H9 (cell line): ENCODE measurements at regions not wholly inside any gene's neighbourhood (a gene's known extent, or its start where the extent isn't known, plus 50 kb on each side); places are given as distances from the start of the nearest gene placed in this dataset.
"Not testable (repeated sequence)": the region's sequence is repeated elsewhere in the genome, so short reads cannot be mapped to it uniquely, and the experiment has no call there.

Experiments
- DNase-seq: peaks from one replicate; pipeline ENCODE4 v3.0.0-alpha.2; 2017
- H2AFZ ChIP-seq: one replicate; pipeline ENCODE4 v1.6.1; 2013; ENCODE audit warnings: mild to moderate bottlenecking, low read length, control low read depth, moderate library complexity
- H2AK5ac ChIP-seq: 2 replicates; pipeline ENCODE4 v1.6.1; 2013; ENCODE audit warnings: low read length, control low read depth, mixed read lengths; ENCODE audit not compliant: insufficient read length
- H2BK120ac ChIP-seq: one replicate; pipeline ENCODE4 v1.6.1; 2013; ENCODE audit warnings: low read depth, mild to moderate bottlenecking, low read length, control low read depth, inconsistent platforms; ENCODE audit not compliant: poor library complexity, severe bottlenecking
- H2BK12ac ChIP-seq: 2 replicates; pipeline ENCODE4 v1.6.1; 2013; ENCODE audit warnings: low read length, control low read depth, mixed read lengths, low read depth; ENCODE audit not compliant: insufficient read length
- H2BK15ac ChIP-seq: 2 replicates; pipeline ENCODE4 v1.6.1; 2013; ENCODE audit warnings: low read depth, low read length, control low read depth
- H2BK20ac ChIP-seq: one replicate; pipeline ENCODE4 v1.6.1; 2013; ENCODE audit warnings: low read depth, mild to moderate bottlenecking, low read length, control low read depth, inconsistent platforms; ENCODE audit not compliant: poor library complexity, severe bottlenecking
- H2BK5ac ChIP-seq: 2 replicates; pipeline ENCODE4 v1.6.1; 2013; ENCODE audit warnings: low read length, control low read depth, mixed read lengths; ENCODE audit not compliant: insufficient read length
- H3K14ac ChIP-seq: 2 replicates; pipeline ENCODE4 v1.6.1; 2013; ENCODE audit warnings: low read length, control low read depth; ENCODE audit not compliant: insufficient read depth
- H3K18ac ChIP-seq: 2 replicates; pipeline ENCODE4 v1.6.1; 2013; ENCODE audit warnings: low read depth, mild to moderate bottlenecking, mixed read lengths, low read length, control low read depth; ENCODE audit not compliant: insufficient read length
- H3K23ac ChIP-seq: 2 replicates; pipeline ENCODE4 v1.6.1; 2013; ENCODE audit warnings: low read length, control low read depth, mixed read lengths, low read depth; ENCODE audit not compliant: insufficient read length
- H3K23me2 ChIP-seq: 2 replicates; pipeline ENCODE4 v1.6.1; 2013; ENCODE audit warnings: low read depth, mild to moderate bottlenecking, mixed read lengths, low read length, control low read depth; ENCODE audit not compliant: insufficient read length, poor library complexity, severe bottlenecking
- H3K27ac ChIP-seq: 2 replicates; pipeline ENCODE4 v1.5.1; 2013; ENCODE audit warnings: low read length, control low read depth, mixed read lengths, low read depth; ENCODE audit not compliant: insufficient read length
- H3K27me3 ChIP-seq: 2 replicates; pipeline ENCODE4 v1.6.1; 2013; ENCODE audit warnings: low read length, control low read depth, inconsistent platforms; ENCODE audit not compliant: insufficient read depth
- H3K4ac ChIP-seq: 2 replicates; pipeline ENCODE4 v1.6.1; 2013; ENCODE audit warnings: low read depth, mild to moderate bottlenecking, control low read depth, inconsistent platforms, low read length, moderate library complexity
- H3K4me1 ChIP-seq: 2 replicates; pipeline ENCODE4 v1.6.1; 2013; ENCODE audit warnings: low read length, control low read depth, inconsistent platforms; ENCODE audit not compliant: insufficient read depth
- H3K4me2 ChIP-seq: 2 replicates; pipeline ENCODE4 v1.6.1; 2013; ENCODE audit warnings: low read length, control low read depth, mixed read lengths; ENCODE audit not compliant: insufficient read length, insufficient read depth
- H3K56ac ChIP-seq: 2 replicates; pipeline ENCODE4 v1.6.1; 2013; ENCODE audit warnings: low read depth, mild to moderate bottlenecking, mixed read lengths, low read length, control low read depth; ENCODE audit not compliant: insufficient read length
- H3K79me1 ChIP-seq: 2 replicates; pipeline ENCODE4 v1.6.1; 2013; ENCODE audit warnings: low read depth, mild to moderate bottlenecking, moderate library complexity, low read length, control low read depth, inconsistent platforms; ENCODE audit not compliant: insufficient read depth, poor library complexity, severe bottlenecking
- H3K79me2 ChIP-seq: 2 replicates; pipeline ENCODE4 v1.6.1; 2013; ENCODE audit warnings: low read length, control low read depth, inconsistent platforms; ENCODE audit not compliant: insufficient read depth
- H3K9ac ChIP-seq: 2 replicates; pipeline ENCODE4 v1.6.1; 2013; ENCODE audit warnings: low read length, control low read depth, mixed read lengths; ENCODE audit not compliant: insufficient read length; ENCODE audit errors: extremely low read depth
- H3K9me3 ChIP-seq: one replicate; pipeline ENCODE4 v1.6.1; 2013; ENCODE audit warnings: low read depth, low read length, inconsistent platforms; ENCODE audit not compliant: control insufficient read depth
- H3T11ph ChIP-seq: one replicate; pipeline ENCODE4 v1.6.1; 2013; ENCODE audit warnings: mild to moderate bottlenecking, low read length, control low read depth, inconsistent platforms
- H4K20me1 ChIP-seq: one replicate; pipeline ENCODE4 v1.6.1; 2013; ENCODE audit not compliant: control insufficient read depth, insufficient read length, insufficient read depth
- H4K5ac ChIP-seq: 2 replicates; pipeline ENCODE4 v1.6.1; 2013; ENCODE audit warnings: low read depth, mild to moderate bottlenecking, mixed read lengths, low read length, control low read depth; ENCODE audit not compliant: insufficient read length
- H4K8ac ChIP-seq: replicated peaks from 2 replicates; pipeline ENCODE4 v1.6.1; 2013; ENCODE audit warnings: low read length, control low read depth, mixed read lengths, low read depth; ENCODE audit not compliant: insufficient read length
- H4K91ac ChIP-seq: 2 replicates; pipeline ENCODE4 v1.6.1; 2013; ENCODE audit warnings: low read depth, mild to moderate bottlenecking, moderate library complexity, mixed read lengths, low read length, control low read depth; ENCODE audit not compliant: insufficient read length
- H3K27ac Mint-ChIP-seq, 3 experiments: 2 replicates in 2 of 3; 3 replicates in 1 of 3; pipeline ENCODE4 v1.8.0; 2020 to 2021; ENCODE audit warnings: mixed read lengths in 3 of 3, mild to moderate bottlenecking in 1 of 3, moderate library complexity in 1 of 3
- H3K27me3 Mint-ChIP-seq: 2 replicates; pipeline ENCODE4 v1.8.0; 2021; ENCODE audit warnings: low read depth, mild to moderate bottlenecking, moderate library complexity, mixed read lengths
- H3K36me3 Mint-ChIP-seq, 3 experiments: 2 replicates in 2 of 3; 3 replicates in 1 of 3; pipeline ENCODE4 v1.8.0; 2020 to 2021; ENCODE audit warnings: low read depth in 3 of 3, mixed read lengths in 3 of 3; ENCODE audit not compliant: insufficient read depth in 1 of 3
- H3K4me1 Mint-ChIP-seq, 2 experiments: 2 replicates each; pipeline ENCODE4 v1.8.0; 2020; ENCODE audit warnings: mixed read lengths in 2 of 2
- H3K4me3 Mint-ChIP-seq, 2 experiments: 2 replicates in 1 of 2; 3 replicates in 1 of 2; pipeline ENCODE4 v1.8.0; 2020 to 2021; ENCODE audit warnings: mild to moderate bottlenecking in 2 of 2, mixed read lengths in 2 of 2, moderate library complexity in 1 of 2
- H3K9me3 Mint-ChIP-seq, 2 experiments: 2 replicates in 1 of 2; 3 replicates in 1 of 2; pipeline ENCODE4 v1.8.0; 2020; ENCODE audit warnings: mild to moderate bottlenecking in 2 of 2, mixed read lengths in 2 of 2, moderate library complexity in 1 of 2
- WGBS: extraction: QIAGEN DNeasy Blood & Tissue Kit; methylation state at CpG from one replicate; pipeline ENCODE4 v1.1.7; 2013; ENCODE audit warnings: missing lambda C conversion rate, low lambda C conversion rate, mixed read lengths; ENCODE audit not compliant: insufficient read length; ENCODE audit errors: extremely low coverage; 5-methylcytosine and 5-hydroxymethylcytosine counted together
- TF ChIP-seq, protein P1 (sequence below): fragments of 200-600 bp; sonication (generic); conservative IDR thresholded peaks from 3 replicates; pipeline ENCODE4 v1.8.0; 2021; ENCODE audit warnings: antibody characterized with exemption, mild to moderate bottlenecking

DNA sequence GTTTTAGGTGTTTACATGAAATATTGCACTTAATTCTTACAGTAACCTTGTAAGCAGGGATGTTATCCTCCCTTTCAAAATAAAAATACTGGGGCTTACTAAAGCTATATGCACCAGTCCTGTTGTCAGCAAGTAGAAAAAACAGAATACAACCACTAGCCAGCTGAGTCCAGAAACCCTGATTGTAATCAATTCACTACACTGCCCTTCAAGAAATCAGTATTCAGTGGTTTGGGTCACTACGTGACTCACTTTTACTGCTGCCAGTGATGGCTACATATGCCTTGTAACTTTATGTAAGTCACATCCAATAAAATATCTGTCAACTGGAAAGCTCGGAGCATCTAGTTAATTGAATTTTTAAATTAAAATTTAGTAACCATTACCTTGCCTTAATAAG, 376.3 kb upstream of the DEPDC1 start:
- H3K4me2 ChIP-seq: no peak overlapping the region
- no peak overlapping the region for H2BK120ac ChIP-seq
- no peaks in the 10 kb centered on the region for H3K27me3 ChIP-seq
- no peaks in the 10 kb centered on the region for H3K79me1 ChIP-seq
- H3K27ac ChIP-seq: no peak overlapping the region
- H3K79me2 ChIP-seq: no peaks in the 10 kb centered on the region
- peaks cover 19 to 22% of the 10 kb centered on the region in 2 experiments; a peak in 4 of 5 replicates for H3K9me3 Mint-ChIP-seq
- no peak overlapping the region for H3K56ac ChIP-seq
- TF ChIP-seq, protein P1, sequence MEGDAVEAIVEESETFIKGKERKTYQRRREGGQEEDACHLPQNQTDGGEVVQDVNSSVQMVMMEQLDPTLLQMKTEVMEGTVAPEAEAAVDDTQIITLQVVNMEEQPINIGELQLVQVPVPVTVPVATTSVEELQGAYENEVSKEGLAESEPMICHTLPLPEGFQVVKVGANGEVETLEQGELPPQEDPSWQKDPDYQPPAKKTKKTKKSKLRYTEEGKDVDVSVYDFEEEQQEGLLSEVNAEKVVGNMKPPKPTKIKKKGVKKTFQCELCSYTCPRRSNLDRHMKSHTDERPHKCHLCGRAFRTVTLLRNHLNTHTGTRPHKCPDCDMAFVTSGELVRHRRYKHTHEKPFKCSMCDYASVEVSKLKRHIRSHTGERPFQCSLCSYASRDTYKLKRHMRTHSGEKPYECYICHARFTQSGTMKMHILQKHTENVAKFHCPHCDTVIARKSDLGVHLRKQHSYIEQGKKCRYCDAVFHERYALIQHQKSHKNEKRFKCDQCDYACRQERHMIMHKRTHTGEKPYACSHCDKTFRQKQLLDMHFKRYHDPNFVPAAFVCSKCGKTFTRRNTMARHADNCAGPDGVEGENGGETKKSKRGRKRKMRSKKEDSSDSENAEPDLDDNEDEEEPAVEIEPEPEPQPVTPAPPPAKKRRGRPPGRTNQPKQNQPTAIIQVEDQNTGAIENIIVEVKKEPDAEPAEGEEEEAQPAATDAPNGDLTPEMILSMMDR: no peak
- H2BK12ac ChIP-seq: no peak overlapping the region
- no peak overlapping the region for H3K18ac ChIP-seq
- no peak overlapping the region for H3K27ac Mint-ChIP-seq
- H4K8ac ChIP-seq: no peak overlapping the region
- no peak overlapping the region for H4K5ac ChIP-seq
- no peak overlapping the region for H2AFZ ChIP-seq
- no peak overlapping the region for H3K14ac ChIP-seq
- H4K20me1 ChIP-seq: no peaks in the 10 kb centered on the region
- no peaks in the 10 kb centered on the region; the same call in 1 of the 2 replicates for H3K27me3 Mint-ChIP-seq
- H4K91ac ChIP-seq: no peak overlapping the region
- no peak overlapping the region for H2BK20ac ChIP-seq
- no peaks in the 10 kb centered on the region for H3K4me1 ChIP-seq
- no peak overlapping the region for H2BK5ac ChIP-seq
- H3K4me3 Mint-ChIP-seq: no peak overlapping the region
- WGBS: no CpG with 5 or more reads among the region's 2 CpGs
- no peak overlapping the region for H3T11ph ChIP-seq
- no peaks in the 10 kb centered on the region for H3K9me3 ChIP-seq
- H3K36me3 Mint-ChIP-seq: peaks cover 3 to 20% (median 6%) of the 10 kb centered on the region in 3 experiments; a peak in 6 of 7 replicates
- H2AK5ac ChIP-seq: no peak overlapping the region
- no peak overlapping the region for H3K23ac ChIP-seq
- no peak overlapping the region for H3K4ac ChIP-seq
- H2BK15ac ChIP-seq: no peak overlapping the region
- no peaks in the 10 kb centered on the region for H3K4me1 Mint-ChIP-seq
- H3K9ac ChIP-seq: no peak overlapping the region
- H3K23me2 ChIP-seq: no peaks in the 10 kb centered on the region
- no peak for DNase-seq

DNA sequence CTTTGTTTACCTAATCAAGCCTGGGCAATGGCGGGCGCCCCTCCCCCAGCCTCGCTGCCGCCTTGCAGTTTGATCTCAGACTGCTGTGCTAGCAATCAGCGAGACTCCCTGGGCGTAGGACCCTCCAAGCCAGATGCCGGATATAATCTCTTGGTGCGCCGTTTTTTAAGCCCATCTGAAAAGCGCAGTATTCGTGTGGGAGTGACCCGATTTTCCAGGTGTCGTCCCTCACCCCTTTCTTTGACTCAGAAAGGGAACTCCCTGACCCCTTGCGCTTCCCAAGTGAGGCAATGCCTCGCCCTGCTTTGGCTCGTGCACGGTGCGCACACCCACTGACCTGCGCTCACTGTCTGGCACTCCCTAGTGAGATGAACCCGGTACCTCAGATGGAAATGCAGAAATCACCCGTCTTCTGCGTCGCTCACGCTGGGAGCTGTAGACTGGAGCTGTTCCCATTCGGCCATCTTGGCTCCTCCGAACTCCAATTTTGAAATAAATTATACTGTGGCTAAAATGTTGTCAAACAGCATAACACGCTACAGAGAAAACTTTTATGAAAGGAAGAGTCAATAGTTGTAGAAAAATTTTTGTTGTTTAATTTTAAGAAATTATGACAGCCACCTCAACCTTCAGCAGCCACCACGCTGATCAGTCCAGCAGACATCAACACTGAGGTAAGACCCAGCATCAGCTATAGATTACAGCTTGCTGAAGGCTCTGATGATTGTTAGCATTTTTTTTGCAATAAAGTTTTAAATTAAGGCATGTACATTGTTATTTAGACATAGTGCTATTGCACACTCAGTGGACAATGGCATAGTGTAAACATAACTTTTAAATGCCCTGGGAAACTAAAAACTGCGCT, 384.7 kb upstream of the DEPDC1 start:
- H3K27ac ChIP-seq, H3K9me3 ChIP-seq, H4K20me1 ChIP-seq, H2BK5ac ChIP-seq, H4K8ac ChIP-seq, H4K91ac ChIP-seq, H3K4ac ChIP-seq, H3K23me2 ChIP-seq, H2BK20ac ChIP-seq, H3K36me3 Mint-ChIP-seq, H2BK12ac ChIP-seq, H2AFZ ChIP-seq, H4K5ac ChIP-seq, H3K4me1 ChIP-seq, H3K23ac ChIP-seq, H3K56ac ChIP-seq, H2BK120ac ChIP-seq, H2AK5ac ChIP-seq, H3K27me3 ChIP-seq, H3K79me1 ChIP-seq, H3T11ph ChIP-seq, H3K4me1 Mint-ChIP-seq, H3K9ac ChIP-seq, H2BK15ac ChIP-seq, H3K79me2 ChIP-seq, H3K9me3 Mint-ChIP-seq, H3K14ac ChIP-seq, H3K27me3 Mint-ChIP-seq: not testable (repeated sequence)
- DNase-seq: peak; percentile 36
- Mint-ChIP-seq H3K4me3 (peak overlapping the region in 1 of 2 experiments; percentile 45; a peak in 4 of 5 replicates), H3K27ac (peak overlapping the region; percentile 33 to 98 (median 97); a peak in 6 of 7 replicates)
- no CpG with 5 or more reads among the region's 29 CpGs for WGBS
- Histone ChIP-seq H3K18ac (peak overlapping the region; percentile 6), H3K4me2 (peak overlapping the region; percentile 36)
